ENCODE measurements at regions not wholly inside any gene's neighbourhood (a gene's known extent, or its start where the extent isn't known, plus 50 kb on each side); places are given as distances from the start of the nearest gene placed in this dataset.

- Histone ChIP-seq H3K27ac (ENCODE audit: low read depth, low read length, poor library complexity, severe bottlenecking) (no peak overlapping the region), H3K27me3 (ENCODE audit: insufficient read depth, low read length) (0 out of 2 replicates have a peak, but pooled peaks cover 3% of the 10 kb centered on the region), H3K79me2 (ENCODE audit: insufficient read depth, low read length) (no peaks in the 10 kb centered on the region), H3K9me3 (ENCODE audit: low read length) (no peaks in the 10 kb centered on the region), H2AFZ (ENCODE audit: low read length) (no peak overlapping the region), H3K4me2 (ENCODE audit: low read length) (no peak overlapping the region), H3K36me3 (ENCODE audit: insufficient read depth, low read length) (no peaks in the 10 kb centered on the region), H4K20me1 (ENCODE audit: insufficient read depth, low read length) (no peaks in the 10 kb centered on the region), H3F3A (ENCODE audit: insufficient read depth, low read length) (no peaks in the 10 kb centered on the region), H3K9me2 (ENCODE audit: low read depth, low read length) (no peaks in the 10 kb centered on the region), H3K9ac (ENCODE audit: low read length) (no peak overlapping the region), H3K4me1 (ENCODE audit: insufficient read depth, low read length, severe bottlenecking) (no peaks in the 10 kb centered on the region), H3K4me3 (ENCODE audit: low read depth, low read length, poor library complexity, severe bottlenecking) (no peak overlapping the region)
- TF ChIP-seq, protein P1, sequence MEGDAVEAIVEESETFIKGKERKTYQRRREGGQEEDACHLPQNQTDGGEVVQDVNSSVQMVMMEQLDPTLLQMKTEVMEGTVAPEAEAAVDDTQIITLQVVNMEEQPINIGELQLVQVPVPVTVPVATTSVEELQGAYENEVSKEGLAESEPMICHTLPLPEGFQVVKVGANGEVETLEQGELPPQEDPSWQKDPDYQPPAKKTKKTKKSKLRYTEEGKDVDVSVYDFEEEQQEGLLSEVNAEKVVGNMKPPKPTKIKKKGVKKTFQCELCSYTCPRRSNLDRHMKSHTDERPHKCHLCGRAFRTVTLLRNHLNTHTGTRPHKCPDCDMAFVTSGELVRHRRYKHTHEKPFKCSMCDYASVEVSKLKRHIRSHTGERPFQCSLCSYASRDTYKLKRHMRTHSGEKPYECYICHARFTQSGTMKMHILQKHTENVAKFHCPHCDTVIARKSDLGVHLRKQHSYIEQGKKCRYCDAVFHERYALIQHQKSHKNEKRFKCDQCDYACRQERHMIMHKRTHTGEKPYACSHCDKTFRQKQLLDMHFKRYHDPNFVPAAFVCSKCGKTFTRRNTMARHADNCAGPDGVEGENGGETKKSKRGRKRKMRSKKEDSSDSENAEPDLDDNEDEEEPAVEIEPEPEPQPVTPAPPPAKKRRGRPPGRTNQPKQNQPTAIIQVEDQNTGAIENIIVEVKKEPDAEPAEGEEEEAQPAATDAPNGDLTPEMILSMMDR (IDR thresholded peaks at IDR 0.05; ENCODE audit: low read length), result no peak
- TF ChIP-seq EZH2 (IDR thresholded peaks at IDR 0.05; ENCODE audit: borderline replicate concordance, low read length), result no peak
Measured at GRCh38 chr18:11533513-11533890, 75.9 kb upstream of the SLC35G4 start.

DNA sequence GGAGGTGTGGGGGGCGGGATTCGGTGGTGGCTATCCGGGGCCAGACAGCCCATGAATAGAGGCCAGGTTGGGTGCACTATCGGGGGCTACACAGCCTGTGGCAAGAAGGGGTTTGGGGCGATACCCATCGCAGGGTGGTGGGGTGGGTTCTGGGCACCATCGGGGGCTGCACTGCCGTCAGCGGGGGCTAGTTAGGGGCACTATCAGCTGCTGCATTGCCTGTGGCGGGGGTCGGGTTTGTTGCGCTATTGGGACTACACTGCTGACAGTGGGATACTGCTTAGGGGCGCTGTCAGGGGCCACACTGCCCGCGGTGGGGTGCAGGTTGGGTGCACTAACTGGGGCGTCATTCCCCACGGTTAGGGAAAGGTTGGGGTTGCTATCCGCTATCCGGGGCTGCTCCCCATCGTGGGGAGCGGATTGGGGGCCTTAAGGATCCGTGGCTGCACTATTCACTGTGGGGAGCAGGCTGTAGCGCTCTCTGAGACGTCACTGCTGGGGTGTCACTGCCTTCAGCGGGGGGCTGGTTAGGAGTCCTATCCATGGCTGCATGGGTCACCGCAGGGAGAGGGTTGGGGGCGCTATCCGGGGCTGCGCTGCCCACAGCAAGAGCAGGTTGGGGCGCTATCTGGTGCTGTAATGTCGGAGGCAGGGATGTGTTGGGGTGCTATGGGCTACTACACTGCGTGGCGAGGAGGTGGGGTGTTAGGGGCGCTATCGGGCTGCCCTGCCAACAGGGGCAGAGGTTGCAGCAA is 76.5 kb upstream of the SLC35G4 start:
- H3K27me3 ChIP-seq (ENCODE audit: insufficient read depth, low read length), result 0 out of 2 replicates have a peak, but pooled peaks cover 3% of the 10 kb centered on the region
- H2AFZ ChIP-seq (ENCODE audit: low read length), result no peak overlapping the region
- H3K4me2 ChIP-seq (ENCODE audit: low read length), result no peak overlapping the region
- TF ChIP-seq, protein P1 (IDR thresholded peaks at IDR 0.05; ENCODE audit: low read length), result no peak
- H3F3A ChIP-seq (ENCODE audit: insufficient read depth, low read length), result no peaks in the 10 kb centered on the region
- no peaks in the 10 kb centered on the region for H3K4me1 ChIP-seq (ENCODE audit: insufficient read depth, low read length, severe bottlenecking)
- no peak overlapping the region for H3K27ac ChIP-seq (ENCODE audit: low read depth, low read length, poor library complexity, severe bottlenecking)
- no peak overlapping the region for H3K9ac ChIP-seq (ENCODE audit: low read length)
- H3K36me3 ChIP-seq (ENCODE audit: insufficient read depth, low read length), result no peaks in the 10 kb centered on the region
- no peak overlapping the region for H3K4me3 ChIP-seq (ENCODE audit: low read depth, low read length, poor library complexity, severe bottlenecking)
- H3K9me2 ChIP-seq (ENCODE audit: low read depth, low read length), result no peaks in the 10 kb centered on the region
- H4K20me1 ChIP-seq (ENCODE audit: insufficient read depth, low read length), result no peaks in the 10 kb centered on the region
- no peaks in the 10 kb centered on the region for H3K79me2 ChIP-seq (ENCODE audit: insufficient read depth, low read length)
- no peaks in the 10 kb centered on the region for H3K9me3 ChIP-seq (ENCODE audit: low read length)

DNA sequence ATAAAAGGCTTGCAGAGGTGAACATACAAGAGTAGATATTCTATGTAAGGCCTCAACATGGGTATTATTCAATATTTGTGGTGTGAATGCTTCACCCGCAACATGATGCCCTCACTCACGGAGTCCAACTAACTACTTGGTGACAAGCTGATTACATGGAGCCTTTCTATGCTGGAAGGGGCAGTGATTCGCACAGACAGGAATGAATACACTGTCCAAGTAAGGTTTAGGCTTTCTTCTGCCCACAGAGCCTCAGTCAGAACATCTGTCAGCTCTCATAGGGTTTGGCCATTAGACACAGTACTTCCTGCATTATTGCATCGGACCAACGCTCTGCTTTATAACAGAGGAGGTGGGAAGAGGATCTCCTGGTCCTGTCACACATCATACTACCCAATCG is 80.3 kb upstream of the SLC35G4 start:
- TF ChIP-seq, protein P1 (IDR thresholded peaks at IDR 0.05; ENCODE audit: low read length), result no peak
- no peak for TF ChIP-seq EZH2 (IDR thresholded peaks at IDR 0.05; ENCODE audit: borderline replicate concordance, low read length)
- no peak overlapping the region for H3K9ac ChIP-seq (ENCODE audit: low read length)

More for the DNA sequence above, 80.3 kb upstream of the SLC35G4 start:
- no peaks in the 10 kb centered on the region for H3K9me3 ChIP-seq (ENCODE audit: low read length)
- no peaks in the 10 kb centered on the region for H4K20me1 ChIP-seq (ENCODE audit: insufficient read depth, low read length)
- H3K27ac ChIP-seq (ENCODE audit: low read depth, low read length, poor library complexity, severe bottlenecking), result no peak overlapping the region
- no peak overlapping the region for H3K4me2 ChIP-seq (ENCODE audit: low read length)
- 0 out of 2 replicates have a peak, but pooled peaks cover 3% of the 10 kb centered on the region for H3K27me3 ChIP-seq (ENCODE audit: insufficient read depth, low read length)
- H3F3A ChIP-seq (ENCODE audit: insufficient read depth, low read length), result no peaks in the 10 kb centered on the region
- no peak overlapping the region for H3K4me3 ChIP-seq (ENCODE audit: low read depth, low read length, poor library complexity, severe bottlenecking)
- no peaks in the 10 kb centered on the region for H3K9me2 ChIP-seq (ENCODE audit: low read depth, low read length)
- H3K4me1 ChIP-seq (ENCODE audit: insufficient read depth, low read length, severe bottlenecking), result no peaks in the 10 kb centered on the region
- no peak overlapping the region for H2AFZ ChIP-seq (ENCODE audit: low read length)
- H3K36me3 ChIP-seq (ENCODE audit: insufficient read depth, low read length), result no peaks in the 10 kb centered on the region
- no peaks in the 10 kb centered on the region for H3K79me2 ChIP-seq (ENCODE audit: insufficient read depth, low read length)
